Stimulated activated CD8-positive, alpha-beta memory T cell treated with anti-CD3 and anti-CD28 coated beads, Interleukin-7, amount 100 ng/mL, for 24 hours (primary cell): ENCODE measurements at regions not wholly inside any gene's neighbourhood (a gene's known extent, or its start where the extent isn't known, plus 50 kb on each side); places are given as distances from the start of the nearest gene placed in this dataset.
"Not testable (repeated sequence)": the region's sequence is repeated elsewhere in the genome, so short reads cannot be mapped to it uniquely, and the experiment has no call there.

Experiments
- DNase-seq: peaks from one replicate; pipeline ENCODE4 v3.0.0-alpha.2; 2020; ENCODE audit warnings: low read depth

DNA sequence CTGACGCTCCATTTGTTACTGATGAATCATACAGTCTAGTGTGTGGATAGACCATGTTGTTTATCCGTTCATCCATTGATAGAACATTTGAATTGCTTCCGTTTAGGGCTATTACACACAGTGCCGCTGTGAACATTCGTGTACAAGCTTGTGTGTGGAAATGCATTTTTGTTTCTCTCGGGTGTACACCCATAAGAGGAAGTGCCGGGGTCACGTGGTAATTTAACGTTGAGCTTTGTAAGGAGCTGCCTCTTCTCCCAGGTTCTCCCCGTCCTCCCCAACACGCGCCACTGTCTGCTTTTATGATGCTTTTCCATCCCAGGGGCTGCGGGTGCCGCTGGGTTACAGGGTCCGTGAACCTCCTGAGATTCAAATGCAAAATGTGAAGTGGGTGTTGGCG, 142.3 kb downstream of the IGLL1 start:
- no peak for DNase-seq

DNA sequence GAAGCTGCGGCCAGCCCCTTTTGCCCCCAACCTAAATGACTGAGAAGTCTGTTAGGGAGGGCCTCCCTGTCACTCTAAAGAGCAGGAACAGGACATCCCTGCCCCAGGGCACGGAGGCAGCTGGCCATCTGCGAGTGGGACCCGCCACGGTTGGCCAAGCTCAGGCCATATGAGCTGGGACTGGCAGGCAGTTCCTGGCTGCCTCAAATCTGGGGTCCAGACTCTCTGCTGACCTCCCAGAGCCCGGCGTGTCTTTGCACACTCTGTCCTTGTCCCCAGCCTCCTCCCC, 143.0 kb downstream of the IGLL1 start:
- DNase-seq = not testable (repeated sequence)

DNA sequence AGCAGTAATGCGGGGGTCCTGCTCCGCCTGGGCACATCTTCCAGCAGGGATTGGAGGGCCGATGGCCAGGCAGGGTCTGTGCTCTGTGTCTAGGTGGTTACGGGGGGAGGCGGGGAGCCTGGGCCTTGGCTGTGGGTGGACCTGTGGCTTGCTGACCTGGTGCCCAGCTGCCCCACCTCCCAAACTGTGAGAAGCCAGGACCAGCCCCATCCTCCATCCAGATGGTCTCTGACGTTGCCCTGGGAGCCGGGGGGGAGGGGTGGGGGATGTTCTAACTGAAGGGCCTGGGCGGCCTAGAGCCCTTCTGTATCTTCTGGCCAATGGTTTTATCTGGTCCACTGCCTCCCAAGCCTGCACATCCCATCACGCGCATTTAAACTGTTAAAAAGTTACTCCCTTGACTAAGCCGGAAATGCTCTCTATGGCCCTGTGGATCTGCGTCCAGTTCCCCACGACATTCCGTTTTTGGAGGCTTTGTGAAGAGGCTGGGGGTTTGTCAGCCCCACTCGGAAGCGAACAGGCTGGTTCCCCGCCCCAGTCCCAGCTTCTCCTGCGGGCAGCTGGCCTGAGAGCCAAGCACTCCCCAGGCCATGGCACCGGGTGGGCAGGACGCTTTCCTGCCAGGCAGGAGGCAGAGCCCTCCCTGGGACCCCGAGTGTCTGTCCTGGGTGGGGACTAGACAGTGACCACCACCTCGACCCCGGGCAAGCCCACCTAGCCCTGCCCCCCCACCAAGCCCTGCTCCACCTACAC, 143.6 kb downstream of the IGLL1 start:
- not testable (repeated sequence) for DNase-seq

DNA sequence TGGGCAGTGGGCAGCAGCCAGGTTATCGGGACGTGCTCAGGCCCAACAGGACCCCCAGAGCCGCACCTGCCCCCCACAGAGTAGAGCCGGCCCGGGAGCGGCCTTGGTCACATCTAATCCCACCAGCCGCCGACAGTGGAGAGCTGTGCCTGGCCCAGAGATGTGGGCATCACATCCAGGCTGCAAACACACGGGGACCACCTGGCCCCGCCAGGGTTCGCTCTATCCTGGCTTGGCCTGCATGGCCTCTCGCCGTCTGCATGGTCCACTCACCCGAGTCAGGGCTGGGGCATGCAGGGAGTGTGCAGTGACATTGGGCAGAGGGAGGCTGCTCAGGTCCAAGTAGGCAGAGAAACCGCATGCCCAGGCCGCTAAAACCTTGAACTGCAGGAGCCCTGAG, 144.9 kb downstream of the IGLL1 start:
- DNase-seq = not testable (repeated sequence)

DNA sequence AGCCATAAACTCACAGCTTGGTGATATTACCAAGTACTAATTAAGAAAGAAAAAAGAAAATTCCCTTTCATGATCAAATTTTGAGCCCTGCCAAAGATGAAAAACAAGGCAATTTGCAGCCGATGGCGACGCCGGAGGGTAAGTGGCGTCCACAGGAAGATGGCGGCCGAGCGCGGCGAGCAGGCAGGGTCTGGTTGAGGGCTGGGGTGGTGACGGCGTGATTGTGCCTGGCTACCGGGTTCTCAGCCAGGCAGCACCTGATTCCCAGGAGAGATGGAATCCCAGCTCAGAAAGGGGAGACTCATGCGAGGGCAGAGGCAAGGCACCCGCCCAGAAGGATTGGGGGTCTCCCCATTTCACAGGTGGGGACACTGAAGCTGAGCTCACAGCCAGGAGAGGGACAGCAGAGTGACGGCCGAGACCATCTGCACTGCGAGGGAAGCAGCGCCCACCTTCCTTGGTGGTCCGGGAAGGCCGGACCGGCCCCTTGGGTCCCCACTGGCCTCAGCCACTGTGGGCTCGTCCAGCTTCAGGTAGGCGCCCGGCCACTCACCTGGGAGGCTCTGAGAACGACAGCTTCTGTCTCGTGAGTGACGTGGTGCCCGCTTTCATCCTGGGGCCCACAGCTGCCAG, 145.8 kb downstream of the IGLL1 start:
- not testable (repeated sequence) for DNase-seq

DNA sequence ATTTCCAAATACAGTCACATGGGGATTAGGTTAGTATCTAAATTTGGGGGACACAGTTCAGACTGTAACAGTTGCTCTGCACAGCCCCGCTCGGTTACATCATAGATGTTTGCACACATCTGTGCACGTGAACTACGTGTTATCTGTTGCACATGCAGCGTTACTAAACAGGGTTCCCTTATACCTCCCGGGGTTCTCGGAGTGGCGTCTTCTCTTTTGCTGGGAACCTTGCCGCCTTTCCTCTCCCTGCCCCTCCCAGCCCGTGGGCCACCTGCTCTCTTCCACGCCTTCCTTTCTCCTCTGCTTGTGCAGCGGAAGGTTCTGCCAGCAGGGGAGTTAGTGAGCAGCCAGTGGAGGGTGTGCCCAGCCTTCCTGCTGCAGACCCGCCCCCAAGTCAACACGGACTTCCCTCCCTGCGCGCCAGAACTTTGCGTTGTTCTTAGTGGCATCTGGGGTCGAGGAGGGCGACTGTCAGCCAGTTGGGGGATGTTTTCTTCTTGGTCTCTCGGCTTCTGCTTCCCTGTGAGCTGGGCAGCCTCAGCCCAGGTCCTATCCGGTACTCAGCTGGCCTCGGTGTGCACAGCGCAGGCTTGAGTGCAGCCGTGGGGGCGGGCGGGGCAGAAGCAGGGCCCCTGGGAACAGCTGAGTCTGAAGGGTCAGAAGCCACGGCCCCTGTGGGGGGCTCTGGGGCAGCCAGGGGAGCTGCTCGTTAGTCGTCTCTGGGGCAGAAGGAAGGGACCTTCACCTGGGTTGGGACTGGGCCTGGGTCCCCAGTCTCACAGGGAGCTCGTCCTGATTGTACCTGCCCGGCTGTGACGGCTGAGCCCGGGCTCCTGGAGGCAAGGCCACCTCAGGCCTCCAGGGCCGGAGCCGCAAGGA, 146.7 kb downstream of the IGLL1 start:
- not testable (repeated sequence) for DNase-seq

DNA sequence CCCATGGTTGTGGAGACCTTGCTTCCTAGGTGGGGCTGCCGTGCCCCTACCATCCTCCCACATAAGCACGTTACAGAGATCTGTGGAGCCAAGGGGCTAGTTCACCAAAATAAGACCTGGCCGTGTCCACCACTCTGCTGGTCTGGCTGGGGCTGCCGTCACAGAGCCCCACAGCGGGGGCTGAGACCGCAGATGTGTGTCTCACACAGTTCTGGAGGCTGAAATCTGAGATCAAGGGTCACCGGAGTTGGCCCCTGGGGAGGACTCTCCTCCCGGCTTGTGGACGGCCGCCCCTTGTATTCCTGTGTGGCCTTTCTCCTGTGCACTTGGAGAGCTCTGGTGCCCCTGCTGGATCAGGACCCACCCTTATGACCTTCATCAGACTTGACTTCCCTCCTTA, 147.4 kb downstream of the IGLL1 start:
- DNase-seq = not testable (repeated sequence)

DNA sequence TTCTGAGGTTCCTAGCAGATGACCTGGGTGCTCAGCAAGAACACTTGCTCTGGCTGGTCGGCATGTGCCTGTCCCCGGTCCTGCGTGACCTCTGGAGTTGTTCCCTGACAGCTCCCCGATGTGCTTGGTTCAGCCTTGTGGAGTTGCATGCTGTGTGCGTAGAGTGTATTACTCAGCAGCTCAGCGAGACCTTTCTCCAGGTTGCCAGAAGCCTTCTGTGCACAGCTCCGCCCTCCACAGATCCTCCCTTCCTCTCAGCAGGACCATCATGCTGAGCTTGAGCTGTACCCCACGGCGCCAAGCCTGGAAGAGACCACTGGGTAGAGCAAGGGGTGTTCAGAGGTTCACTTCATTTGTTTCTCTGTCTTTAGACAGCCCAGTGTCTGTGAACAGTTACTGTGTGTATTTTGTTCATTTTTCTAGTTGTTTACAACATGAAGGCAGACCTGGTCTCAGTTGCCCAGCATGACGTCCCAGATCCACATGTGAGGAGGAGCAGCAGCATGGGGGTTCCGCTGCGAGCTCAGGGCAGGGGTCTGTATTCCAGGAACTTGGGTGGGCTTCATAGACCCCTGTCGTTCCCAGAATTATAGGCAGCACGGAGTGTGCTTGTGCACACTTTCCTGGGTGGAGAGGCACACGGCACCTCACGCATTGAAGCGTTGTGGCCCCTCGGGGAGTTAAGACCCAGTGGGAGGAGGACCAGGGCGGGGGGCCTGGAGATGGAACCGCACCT, 148.6 kb downstream of the IGLL1 start:
- no peak for DNase-seq

DNA sequence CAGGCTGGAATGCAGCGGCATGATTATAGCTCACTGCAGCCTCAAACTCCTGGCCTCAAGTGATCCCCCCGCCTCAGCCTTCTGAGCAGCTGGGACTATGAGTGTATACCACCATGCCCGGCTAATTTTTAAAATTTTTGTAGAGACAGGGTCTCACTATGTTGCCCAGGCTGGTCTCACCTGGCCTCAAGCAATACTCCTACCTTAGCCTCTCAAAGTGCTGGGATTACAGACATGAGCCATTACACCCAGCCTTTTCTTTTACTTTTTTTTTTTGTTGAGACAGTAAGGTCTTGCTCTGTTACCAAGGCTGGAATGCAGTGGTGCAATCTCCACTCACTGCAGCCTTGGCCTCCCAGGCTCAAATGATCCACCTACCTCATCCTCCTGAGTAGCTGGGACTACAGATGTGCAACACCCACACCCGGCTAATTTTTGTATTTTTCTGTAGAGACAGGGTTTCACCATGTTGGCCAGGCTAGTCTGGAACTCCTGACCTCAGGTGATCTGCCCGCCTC, 155.5 kb downstream of the IGLL1 start:
- DNase-seq = not testable (repeated sequence)

DNA sequence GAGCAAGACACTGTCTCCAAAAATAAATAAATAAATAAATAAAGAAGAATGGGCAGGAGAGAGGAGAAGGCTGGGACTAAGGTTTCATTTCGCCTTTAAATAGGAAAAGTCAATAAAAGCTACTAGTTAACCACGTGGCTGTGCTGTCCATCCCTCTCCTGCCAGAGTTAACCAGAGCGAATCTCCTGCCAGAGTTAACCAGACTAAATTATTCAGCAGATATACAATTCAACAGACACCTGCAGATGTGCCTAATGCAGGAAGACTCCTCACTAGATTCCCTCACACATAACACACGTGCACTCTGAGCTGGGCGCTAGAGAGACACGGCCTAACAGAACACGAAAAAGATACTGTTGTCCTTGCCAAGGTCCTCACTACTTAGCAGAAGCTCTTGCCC, 156.1 kb downstream of the IGLL1 start:
- DNase-seq = no peak

DNA sequence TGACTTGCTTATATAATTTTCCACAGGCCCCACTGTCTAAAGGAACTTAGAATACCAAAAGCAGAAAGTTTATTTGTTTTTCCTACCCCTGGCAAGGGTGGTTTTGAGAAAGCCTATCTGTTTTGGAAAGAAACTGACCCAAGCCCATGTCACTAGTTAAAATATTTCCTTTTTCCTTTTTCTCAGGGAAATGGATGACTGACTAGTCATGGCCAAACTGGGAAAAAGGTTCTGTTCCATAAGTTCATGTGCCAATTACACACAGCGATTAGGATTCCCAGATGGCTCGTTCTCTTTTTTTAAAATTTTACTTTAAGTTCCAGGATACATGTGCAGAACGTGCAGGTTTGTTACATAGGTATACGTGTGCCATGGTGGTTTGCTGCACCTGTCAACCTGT, 157.8 kb downstream of the IGLL1 start:
- not testable (repeated sequence) for DNase-seq

DNA sequence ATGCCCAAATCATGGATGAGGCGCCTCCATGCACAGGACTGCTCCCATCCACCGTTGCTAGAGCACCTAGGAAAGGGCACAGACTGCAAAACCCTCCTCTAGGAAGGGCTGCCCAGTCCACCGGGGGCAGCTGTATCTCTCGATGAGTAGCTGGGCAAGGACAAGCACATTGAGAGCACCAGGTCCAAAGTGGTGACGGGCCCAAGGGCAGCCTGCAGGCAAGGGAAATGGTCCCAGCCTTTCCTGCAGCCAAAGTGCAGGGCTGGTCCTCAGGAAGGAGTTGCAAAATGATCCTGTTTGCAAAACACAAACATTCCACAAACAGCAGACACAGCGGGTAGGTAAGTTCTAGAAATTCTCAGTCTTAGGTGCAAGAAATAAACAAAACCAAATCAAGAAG, 158.8 kb downstream of the IGLL1 start:
- not testable (repeated sequence) for DNase-seq

DNA sequence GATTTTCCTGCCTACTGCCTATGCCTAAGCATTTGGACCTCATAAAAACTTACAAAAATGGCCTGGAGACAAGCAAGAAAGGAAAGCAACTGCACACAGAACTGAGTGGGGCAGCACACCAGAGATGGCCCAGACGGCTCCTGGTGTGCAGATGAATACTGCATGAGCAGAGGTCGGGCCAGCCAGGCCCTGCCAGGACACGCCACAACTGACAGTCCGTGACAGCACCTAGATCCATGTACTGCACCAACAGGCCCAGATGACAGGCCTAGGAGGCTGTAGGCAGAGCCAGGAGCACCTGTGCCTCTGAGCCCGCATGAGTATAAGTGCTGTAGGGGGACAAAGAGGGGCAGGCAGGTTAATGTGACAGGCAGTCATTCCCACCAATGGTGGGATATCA, 160.2 kb downstream of the IGLL1 start:
- DNase-seq = no peak

DNA sequence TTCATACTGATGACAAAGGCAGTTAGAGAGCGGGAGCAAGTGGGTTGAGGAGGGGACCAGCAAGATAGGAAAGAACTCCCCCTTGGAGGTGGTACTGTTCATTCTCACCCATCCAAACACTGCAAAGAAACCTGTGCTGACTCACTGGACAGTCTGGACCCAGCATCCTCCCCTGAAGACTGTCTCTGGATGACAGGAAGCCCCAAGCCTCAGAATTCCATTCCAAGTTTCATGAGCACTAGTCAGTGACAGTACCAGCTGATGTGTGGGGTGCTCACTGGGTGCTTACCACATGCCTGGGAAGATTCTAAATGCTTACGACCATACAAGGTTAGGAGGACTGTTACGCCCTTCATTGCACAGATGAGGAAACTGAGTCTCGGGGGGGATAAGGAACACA, 160.9 kb downstream of the IGLL1 start:
- no peak for DNase-seq

DNA sequence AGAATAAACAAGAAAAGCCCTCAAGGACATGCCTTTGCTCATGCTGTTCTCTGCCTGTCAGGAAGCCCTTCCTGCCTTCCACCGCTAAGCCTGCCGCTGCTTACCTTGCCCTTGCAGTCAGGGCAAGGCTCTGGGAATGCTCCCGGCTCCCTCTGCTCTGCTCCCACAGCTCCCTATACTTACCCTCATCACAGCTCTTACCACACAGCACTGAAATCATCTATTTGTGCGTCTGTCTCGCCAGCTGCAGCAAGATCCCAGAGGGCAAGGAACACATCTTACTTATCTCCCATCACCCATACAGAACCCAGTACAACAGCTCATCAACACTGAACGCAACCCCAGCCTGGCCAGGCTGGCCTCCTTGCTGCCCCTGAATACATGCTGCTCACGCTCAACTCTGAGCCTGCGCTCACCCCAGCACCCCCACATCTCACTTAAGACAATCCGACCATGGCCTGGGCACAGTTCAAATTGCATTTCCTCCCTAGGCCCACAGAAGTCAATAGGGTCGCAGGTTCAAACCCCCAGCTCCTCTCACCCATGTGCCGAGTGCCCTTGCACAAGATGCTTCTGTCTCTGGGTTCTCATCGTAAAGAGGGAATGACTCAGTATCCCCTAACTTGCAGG, 161.8 kb downstream of the IGLL1 start:
- no peak for DNase-seq

DNA sequence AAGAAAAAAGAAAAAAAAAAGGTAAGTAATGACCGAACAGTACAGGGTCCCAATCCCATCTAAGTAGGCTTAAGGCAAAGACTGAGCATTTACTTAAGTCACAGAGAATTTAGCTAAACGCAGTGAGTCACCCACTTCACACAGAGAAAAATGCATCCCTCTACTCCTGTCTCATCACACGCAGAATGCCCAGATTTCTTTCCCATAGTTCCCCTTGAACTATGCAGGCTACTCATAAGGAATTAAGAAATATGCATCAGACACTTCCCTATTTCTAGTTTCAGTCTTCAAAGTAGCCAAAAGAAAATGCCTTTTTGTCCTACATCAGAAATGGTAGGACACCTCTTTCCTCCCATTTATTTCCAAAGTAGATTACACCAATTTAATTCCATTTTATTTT, 162.8 kb downstream of the IGLL1 start:
- DNase-seq = not testable (repeated sequence)

DNA sequence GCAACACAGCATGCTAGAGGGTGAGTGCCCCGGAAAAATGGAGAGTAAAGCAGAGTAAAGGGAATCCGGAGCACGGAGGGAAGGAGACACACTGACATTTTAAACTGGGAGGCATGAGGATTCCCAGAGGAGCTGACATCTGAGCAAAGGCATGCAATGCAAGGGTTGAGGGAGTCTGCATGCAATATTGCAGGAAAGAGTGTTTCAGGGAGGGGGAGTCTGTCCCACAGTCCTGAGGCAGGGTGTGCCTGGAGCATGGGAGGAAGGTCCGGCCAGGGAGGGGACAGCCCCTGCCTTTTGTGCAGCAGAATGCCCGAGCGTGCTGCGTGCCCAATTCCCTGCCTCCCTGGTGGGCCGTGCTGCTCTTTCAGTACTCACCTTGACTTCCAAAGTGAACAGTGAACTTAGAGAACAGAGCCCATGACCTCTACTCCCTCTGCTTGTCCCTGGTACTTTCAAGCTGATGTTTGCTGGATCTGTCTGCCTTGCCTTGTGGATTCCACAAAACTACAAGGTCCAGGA, 163.9 kb downstream of the IGLL1 start:
- DNase-seq = not testable (repeated sequence)

DNA sequence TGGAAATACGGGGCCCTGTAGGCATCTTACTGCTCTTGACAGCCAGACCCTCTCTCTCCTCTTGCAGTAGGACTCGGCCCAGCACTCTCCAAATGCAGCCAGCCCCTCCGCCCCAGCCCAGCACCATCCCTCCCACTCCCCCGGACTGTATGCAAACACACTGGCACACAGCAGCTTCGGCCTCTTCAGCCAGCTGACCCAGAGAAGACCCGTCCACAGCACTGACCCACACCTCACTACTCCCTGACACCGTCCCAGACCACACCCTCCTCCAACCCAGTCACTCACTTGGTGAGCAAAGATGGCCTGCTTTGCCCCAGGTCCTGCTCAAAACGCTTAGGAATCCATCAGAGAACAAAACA, 164.6 kb downstream of the IGLL1 start:
- DNase-seq = no peak

DNA sequence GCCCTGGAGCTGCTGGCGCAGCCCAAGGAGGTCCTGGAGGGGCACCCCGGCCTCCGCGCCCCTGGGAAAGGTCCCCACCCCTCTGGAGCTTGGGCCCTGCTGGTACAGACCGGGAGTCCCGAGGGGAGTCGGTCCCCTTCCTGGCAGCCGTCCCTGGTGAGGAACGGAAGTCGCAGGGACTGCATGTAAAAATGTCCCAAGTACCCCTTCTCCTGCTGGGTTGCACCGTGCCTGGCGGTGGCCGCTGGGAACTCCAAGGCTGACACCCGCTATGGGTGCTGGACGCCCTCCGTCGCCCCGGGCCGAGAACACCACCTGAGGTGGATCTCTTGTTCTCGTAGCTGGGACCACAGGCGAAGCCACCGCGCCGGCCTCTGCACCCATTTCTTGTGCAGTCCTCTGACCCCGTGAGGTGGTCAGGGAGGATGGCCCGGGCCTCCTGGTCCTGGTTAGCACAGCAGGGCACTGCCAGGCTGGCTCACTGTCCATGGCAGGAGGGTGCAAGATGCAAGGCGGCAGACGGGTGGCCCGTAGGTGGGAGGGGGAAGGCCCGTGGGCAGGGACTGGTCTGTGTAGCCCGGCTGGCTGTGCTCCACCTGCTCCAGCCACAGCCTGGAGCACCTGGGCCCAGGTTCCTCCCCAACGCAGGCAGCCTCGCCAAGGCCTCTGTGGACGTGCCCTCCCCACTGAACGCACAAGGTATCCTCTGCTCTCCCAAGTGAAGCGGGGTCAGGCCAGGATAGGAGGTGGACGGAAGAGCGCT, 165.2 kb downstream of the IGLL1 start:
- no peak for DNase-seq

DNA sequence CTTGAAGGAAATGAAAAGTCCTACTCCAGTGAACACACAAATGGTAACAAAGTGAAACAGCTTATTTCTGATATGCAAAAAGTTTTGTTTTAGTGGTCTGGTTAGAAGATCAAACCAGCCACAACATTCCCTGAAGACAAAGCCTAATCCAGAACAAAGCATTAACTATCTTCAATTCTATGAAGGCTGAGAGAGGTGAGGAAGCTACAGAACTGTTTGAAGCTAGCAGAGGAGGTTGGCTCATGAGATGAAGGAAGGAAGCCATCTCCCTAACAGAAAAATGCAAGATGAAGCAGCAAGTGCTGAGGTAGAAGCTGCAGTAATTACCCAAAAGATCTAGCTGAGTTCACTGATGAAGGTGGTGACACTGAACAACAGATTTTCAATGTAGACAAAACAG, 168.4 kb downstream of the IGLL1 start:
- no peak for DNase-seq

DNA sequence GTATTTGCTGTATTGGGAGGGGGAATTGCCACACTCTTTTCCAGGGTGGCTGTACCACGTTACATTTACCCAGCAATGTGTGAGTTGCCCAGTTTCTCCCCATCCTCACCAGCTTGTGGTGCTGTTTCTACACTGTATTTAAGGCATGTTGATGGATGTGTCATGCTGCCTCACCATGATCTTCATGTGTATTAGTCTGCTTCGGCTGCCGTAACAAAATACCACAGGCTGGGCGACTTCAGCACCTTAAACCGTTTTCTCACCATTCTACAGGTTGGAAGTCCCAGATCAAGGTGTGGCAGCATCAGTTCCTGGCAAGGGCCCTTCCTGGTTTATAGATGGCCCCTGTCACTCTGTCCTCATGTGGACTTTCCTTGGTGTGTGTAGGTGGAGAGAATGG, 169.7 kb downstream of the IGLL1 start:
- DNase-seq = no peak
